Vagina (tissue), 2 donors: ENCODE measurements at regions not wholly inside any gene's neighbourhood (a gene's known extent, or its start where the extent isn't known, plus 50 kb on each side); places are given as distances from the start of the nearest gene placed in this dataset.

ENCODE experiments used
- DNase-seq, 2 donors: peaks; one replicate each; pipeline ENCODE4 v3.0.0-alpha.2; 2017; ENCODE audit errors: extremely low spot score in 2 of 2
- H3K27ac ChIP-seq: fragments of 200-600 bp; sonication (generic); one replicate; pipeline ENCODE4 v1.5.1; 2019
- H3K27me3 ChIP-seq: fragments of 200-600 bp; sonication (generic); one replicate; pipeline ENCODE4 v1.5.1; 2019
- H3K36me3 ChIP-seq, 2 donors: fragments of 200-600 bp; sonication (generic); one replicate each; pipeline ENCODE4 v1.5.1; 2017 to 2019
- H3K4me1 ChIP-seq: fragments of 200-600 bp; sonication (generic); one replicate; pipeline ENCODE4 v1.5.1; 2019
- H3K4me3 ChIP-seq, 2 donors: fragments of 200-600 bp; sonication (generic); 1 replicate in 1 of 2; 2 replicates in 1 of 2; pipeline ENCODE4 v1.5.1; 2016 to 2019
- H3K9me3 ChIP-seq: fragments of 200-600 bp; sonication (generic); one replicate; pipeline ENCODE4 v1.5.1; 2019
- POLR2A ChIP-seq, 2 donors: fragments of 450-650 bp; IDR thresholded peaks; one replicate each; pipeline ENCODE4 v1.6.1; 2017; ENCODE audit warnings: antibody characterized with exemption in 2 of 2, mild to moderate bottlenecking in 2 of 2, moderate library complexity in 2 of 2
- POLR2AphosphoS5 ChIP-seq, 2 donors: sonication (generic); formaldehyde crosslinking; IDR thresholded peaks; one replicate each; pipeline ENCODE4 v1.9.0; 2017; ENCODE audit warnings: antibody characterized with exemption in 2 of 2, mild to moderate bottlenecking in 2 of 2, low read depth in 1 of 2; ENCODE audit not compliant: insufficient read depth in 1 of 2
- intact Hi-C: fragments of 100-400 bp; cut with DNase I; formaldehyde crosslinking; loops from one replicate; pipeline ENCODE4 v1.15.1; 2023
- TF ChIP-seq, protein P1 (sequence below), 3 experiments: fragments of 450-650 bp in 2 of 3; fragments of 200-600 bp in 1 of 3; sonication (generic) in 1 of 3; IDR thresholded peaks; one replicate each; pipeline ENCODE4 v1.5.1; 2017 to 2019; ENCODE audit warnings: antibody characterized with exemption in 3 of 3, mild to moderate bottlenecking in 2 of 3, moderate library complexity in 2 of 3

- H3K27ac ChIP-seq = no peak overlapping the region
- H3K4me3 ChIP-seq = no peak overlapping the region
- H3K36me3 ChIP-seq = no peaks in the 10 kb centered on the region
- TF ChIP-seq POLR2AphosphoS5 (IDR thresholded peaks at IDR 0.05; ENCODE audit: insufficient read depth in 1 of 2, low read depth in 1 of 2) (no peak), POLR2A (IDR thresholded peaks at IDR 0.05) (no peak)
- TF ChIP-seq, protein P1, sequence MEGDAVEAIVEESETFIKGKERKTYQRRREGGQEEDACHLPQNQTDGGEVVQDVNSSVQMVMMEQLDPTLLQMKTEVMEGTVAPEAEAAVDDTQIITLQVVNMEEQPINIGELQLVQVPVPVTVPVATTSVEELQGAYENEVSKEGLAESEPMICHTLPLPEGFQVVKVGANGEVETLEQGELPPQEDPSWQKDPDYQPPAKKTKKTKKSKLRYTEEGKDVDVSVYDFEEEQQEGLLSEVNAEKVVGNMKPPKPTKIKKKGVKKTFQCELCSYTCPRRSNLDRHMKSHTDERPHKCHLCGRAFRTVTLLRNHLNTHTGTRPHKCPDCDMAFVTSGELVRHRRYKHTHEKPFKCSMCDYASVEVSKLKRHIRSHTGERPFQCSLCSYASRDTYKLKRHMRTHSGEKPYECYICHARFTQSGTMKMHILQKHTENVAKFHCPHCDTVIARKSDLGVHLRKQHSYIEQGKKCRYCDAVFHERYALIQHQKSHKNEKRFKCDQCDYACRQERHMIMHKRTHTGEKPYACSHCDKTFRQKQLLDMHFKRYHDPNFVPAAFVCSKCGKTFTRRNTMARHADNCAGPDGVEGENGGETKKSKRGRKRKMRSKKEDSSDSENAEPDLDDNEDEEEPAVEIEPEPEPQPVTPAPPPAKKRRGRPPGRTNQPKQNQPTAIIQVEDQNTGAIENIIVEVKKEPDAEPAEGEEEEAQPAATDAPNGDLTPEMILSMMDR (IDR thresholded peaks at IDR 0.05) = no peak
- DNase-seq = no peak
- no peaks in the 10 kb centered on the region for H3K4me1 ChIP-seq
- intact Hi-C loops = no loop called here
- H3K9me3 ChIP-seq = no peaks in the 10 kb centered on the region
- H3K27me3 ChIP-seq = no peaks in the 10 kb centered on the region
Measured at GRCh38 chr6:105669232-105669631, 266.4 kb upstream of the PREP start.

GRCh38 chr6:105667056-105667455, 264.2 kb upstream of the PREP start:
- no peaks in the 10 kb centered on the region for H3K9me3 ChIP-seq
- intact Hi-C loops = no loop called here
- DNase-seq = no peak
- no peaks in the 10 kb centered on the region for H3K27me3 ChIP-seq
- TF ChIP-seq POLR2AphosphoS5 (IDR thresholded peaks at IDR 0.05; ENCODE audit: insufficient read depth in 1 of 2, low read depth in 1 of 2) (no peak), POLR2A (IDR thresholded peaks at IDR 0.05) (no peak)
- TF ChIP-seq, protein P1 (IDR thresholded peaks at IDR 0.05) = no peak
- H3K36me3 ChIP-seq = no peaks in the 10 kb centered on the region
- peaks cover 5% of the 10 kb centered on the region for H3K4me1 ChIP-seq
- no peak overlapping the region for H3K4me3 ChIP-seq
- H3K27ac ChIP-seq = no peak overlapping the region

GRCh38 chr6:105664931-105665330, 262.0 kb upstream of the PREP start:
- Histone ChIP-seq H3K36me3 (no peaks in the 10 kb centered on the region), H3K9me3 (no peaks in the 10 kb centered on the region), H3K4me1 (peaks cover 5% of the 10 kb centered on the region), H3K27ac (no peak overlapping the region), H3K27me3 (no peaks in the 10 kb centered on the region), H3K4me3 (no peak overlapping the region)
- DNase-seq = no peak
- intact Hi-C loops = no loop called here
- TF ChIP-seq POLR2A (IDR thresholded peaks at IDR 0.05) = no peak
- TF ChIP-seq POLR2AphosphoS5 (IDR thresholded peaks at IDR 0.05; ENCODE audit: insufficient read depth in 1 of 2, low read depth in 1 of 2) = no peak
- TF ChIP-seq, protein P1 (IDR thresholded peaks at IDR 0.05) = no peak

DNA sequence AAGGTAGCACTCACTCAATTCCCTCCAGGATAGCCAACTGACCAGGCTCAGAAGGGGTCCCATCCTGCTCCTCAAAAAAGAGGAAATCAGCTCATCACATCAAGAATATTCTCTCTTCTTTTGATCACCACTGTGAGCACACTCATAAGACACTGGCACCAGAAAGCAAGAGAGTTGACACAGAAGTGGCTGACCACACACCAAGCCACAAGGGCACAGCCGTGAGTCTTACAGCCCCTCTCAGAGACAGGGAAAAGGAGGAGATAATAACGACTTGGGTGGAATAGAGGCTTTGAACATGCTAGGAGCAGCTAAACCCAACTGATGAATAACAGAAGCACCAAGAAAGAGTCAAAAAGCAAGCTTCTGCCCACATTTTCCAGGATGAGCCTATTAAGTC, 249.1 kb upstream of the PREP start:
- H3K4me1 ChIP-seq = no peaks in the 10 kb centered on the region
- H3K4me3 ChIP-seq = no peak overlapping the region
- TF ChIP-seq, protein P1 (IDR thresholded peaks at IDR 0.05) = no peak
- no peak for TF ChIP-seq POLR2AphosphoS5 (IDR thresholded peaks at IDR 0.05; ENCODE audit: insufficient read depth in 1 of 2, low read depth in 1 of 2)
- no peak for TF ChIP-seq POLR2A (IDR thresholded peaks at IDR 0.05)
- intact Hi-C loops = no loop called here
- DNase-seq = no peak
- H3K36me3 ChIP-seq = no peaks in the 10 kb centered on the region
- no peak overlapping the region for H3K27ac ChIP-seq
- H3K27me3 ChIP-seq = no peaks in the 10 kb centered on the region
- H3K9me3 ChIP-seq = no peaks in the 10 kb centered on the region

- intact Hi-C loops = no loop called here
Measured at GRCh38 chr6:105650347-105650746, 247.5 kb upstream of the PREP start.

More at GRCh38 chr6:105650347-105650746, 247.5 kb upstream of the PREP start:
- TF ChIP-seq, protein P1 (IDR thresholded peaks at IDR 0.05) = no peak
- TF ChIP-seq POLR2A (IDR thresholded peaks at IDR 0.05) (no peak), POLR2AphosphoS5 (IDR thresholded peaks at IDR 0.05; ENCODE audit: insufficient read depth in 1 of 2, low read depth in 1 of 2) (no peak)
- peaks cover 8% of the 10 kb centered on the region for H3K4me1 ChIP-seq
- DNase-seq = no peak
- H3K27ac ChIP-seq = no peak overlapping the region
- no peaks in the 10 kb centered on the region for H3K27me3 ChIP-seq
- H3K4me3 ChIP-seq = no peak overlapping the region
- no peaks in the 10 kb centered on the region for H3K36me3 ChIP-seq
- H3K9me3 ChIP-seq = no peaks in the 10 kb centered on the region
